Mucosa of rectum (tissue), 2 donors: ENCODE measurements at regions not wholly inside any gene's neighbourhood (a gene's known extent, or its start where the extent isn't known, plus 50 kb on each side); places are given as distances from the start of the nearest gene placed in this dataset.

Experiments used
- H3K27ac ChIP-seq, 2 donors: one replicate each; pipeline ENCODE4 v1.7.0; 2013; ENCODE audit warnings: inconsistent platforms in 2 of 2, low read depth in 2 of 2, low read length in 2 of 2
- H3K27me3 ChIP-seq, 2 donors: one replicate each; pipeline ENCODE4 v1.7.0; 2013; ENCODE audit warnings: low read length in 2 of 2; ENCODE audit not compliant: control insufficient read depth in 2 of 2, insufficient read depth in 2 of 2
- H3K36me3 ChIP-seq, 2 donors: one replicate each; pipeline ENCODE4 v1.7.0; 2013; ENCODE audit warnings: low read length in 2 of 2; ENCODE audit not compliant: control insufficient read depth in 2 of 2, insufficient read depth in 2 of 2
- H3K4me1 ChIP-seq, 2 donors: one replicate each; pipeline ENCODE4 v1.7.0; 2013; ENCODE audit warnings: low read length in 2 of 2, mild to moderate bottlenecking in 1 of 2; ENCODE audit not compliant: control insufficient read depth in 2 of 2, insufficient read depth in 2 of 2
- H3K4me3 ChIP-seq, 2 donors: one replicate each; pipeline ENCODE4 v1.7.0; 2013; ENCODE audit warnings: low read length in 2 of 2
- H3K9ac ChIP-seq, 2 donors: one replicate each; pipeline ENCODE4 v1.7.0; 2013; ENCODE audit warnings: low read length in 2 of 2, low read depth in 1 of 2, mild to moderate bottlenecking in 1 of 2
- H3K9me3 ChIP-seq, 2 donors: one replicate each; pipeline ENCODE4 v1.7.0; 2013; ENCODE audit warnings: low read length in 2 of 2; ENCODE audit not compliant: control insufficient read depth in 2 of 2
- donor health status: healthy.
- donor health status: Normal muscosa, but diverticular disease.

DNA sequence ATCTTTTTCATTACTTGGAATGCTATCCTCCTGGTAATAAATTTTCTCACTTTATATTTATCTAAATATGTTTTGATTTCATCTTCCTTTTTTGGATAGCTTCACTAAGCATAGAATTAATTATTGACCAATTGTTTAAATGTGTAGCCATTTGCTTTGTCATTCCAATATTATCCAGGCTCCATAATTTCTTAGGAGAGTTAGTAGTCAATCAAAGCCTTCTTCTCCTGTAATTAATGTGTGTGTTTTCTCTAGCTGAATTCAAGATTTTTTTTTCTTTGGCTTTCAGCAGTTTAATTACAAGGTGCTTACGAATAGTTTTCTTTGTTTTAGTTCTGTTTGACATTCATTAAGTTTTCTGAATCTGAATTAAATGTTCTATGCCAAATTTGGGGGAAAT, 545.9 kb upstream of the CELF2 start:
- H3K27ac ChIP-seq = no peak overlapping the region
- no peaks in the 10 kb centered on the region for H3K27me3 ChIP-seq
- no peak overlapping the region for H3K9ac ChIP-seq
- no peak overlapping the region for H3K4me3 ChIP-seq
- H3K36me3 ChIP-seq = no peaks in the 10 kb centered on the region
- H3K9me3 ChIP-seq = no peaks in the 10 kb centered on the region
- H3K4me1 ChIP-seq = no peaks in the 10 kb centered on the region

DNA sequence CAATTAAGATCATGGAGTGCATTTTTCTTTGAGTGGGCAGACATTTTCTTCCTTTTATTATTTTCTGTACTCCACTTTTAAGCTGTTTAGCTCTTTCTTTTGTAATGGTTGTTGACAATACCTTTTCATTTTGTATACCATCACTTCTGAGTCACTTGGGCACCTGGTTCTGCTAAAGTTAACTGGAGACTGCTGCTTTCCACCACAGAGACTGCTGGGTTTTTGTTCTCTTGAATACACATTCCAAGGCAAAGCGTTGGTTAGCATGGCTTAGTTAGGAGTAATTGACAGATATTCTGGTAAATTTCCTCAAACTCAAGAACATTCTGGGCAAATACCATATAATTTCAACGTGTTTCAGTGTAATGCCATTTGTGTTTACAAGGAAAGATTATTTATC, 541.9 kb upstream of the CELF2 start:
- no peaks in the 10 kb centered on the region for H3K4me1 ChIP-seq
- H3K9ac ChIP-seq = no peak overlapping the region
- H3K27me3 ChIP-seq = no peaks in the 10 kb centered on the region
- H3K9me3 ChIP-seq = no peaks in the 10 kb centered on the region
- no peak overlapping the region for H3K4me3 ChIP-seq
- no peaks in the 10 kb centered on the region for H3K36me3 ChIP-seq
- no peak overlapping the region for H3K27ac ChIP-seq

DNA sequence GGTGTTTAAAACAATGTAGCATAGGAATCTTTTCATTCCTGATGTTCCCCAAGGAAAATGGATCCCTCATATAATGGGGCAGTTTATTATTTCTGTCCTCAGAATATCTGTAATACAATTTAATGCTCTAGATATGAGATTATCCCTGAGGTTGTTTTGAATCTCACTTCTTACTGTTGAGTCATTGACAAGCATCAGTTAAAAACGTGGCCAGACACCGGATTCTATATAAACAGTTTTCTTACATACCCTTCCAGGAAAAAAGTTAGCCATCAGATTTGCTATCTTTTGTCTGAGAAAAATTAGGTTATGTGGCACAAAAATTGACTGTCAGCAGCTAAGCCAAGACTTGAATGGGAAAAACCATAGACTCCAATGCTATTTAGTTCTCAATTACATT, 539.8 kb upstream of the CELF2 start:
- no peaks in the 10 kb centered on the region for H3K9me3 ChIP-seq
- H3K27me3 ChIP-seq = no peaks in the 10 kb centered on the region
- H3K4me1 ChIP-seq = no peaks in the 10 kb centered on the region
- no peaks in the 10 kb centered on the region for H3K36me3 ChIP-seq
- no peak overlapping the region for H3K27ac ChIP-seq
- H3K4me3 ChIP-seq = no peak overlapping the region
- H3K9ac ChIP-seq = no peak overlapping the region

DNA sequence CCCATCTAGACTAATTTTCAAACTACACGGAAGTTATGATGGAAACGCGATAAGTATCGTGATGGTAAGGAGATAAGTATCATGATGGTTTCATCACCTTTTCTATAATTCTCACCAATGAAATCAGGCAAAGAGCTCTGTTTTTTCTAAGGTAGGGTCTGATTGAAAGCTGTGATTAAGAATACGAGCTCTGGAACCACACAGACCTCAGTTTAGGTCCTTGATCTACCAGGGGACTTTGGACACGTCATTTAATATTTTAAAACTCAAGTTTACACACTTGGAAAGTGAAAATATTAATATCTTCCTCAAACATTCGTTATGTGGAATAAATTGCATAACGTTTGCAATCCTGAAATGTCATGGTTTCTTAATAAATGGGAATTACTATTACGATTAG, 538.2 kb upstream of the CELF2 start:
- Histone ChIP-seq H3K27me3 (no peaks in the 10 kb centered on the region), H3K9me3 (no peaks in the 10 kb centered on the region), H3K4me1 (no peaks in the 10 kb centered on the region), H3K4me3 (no peak overlapping the region), H3K27ac (no peak overlapping the region), H3K36me3 (no peaks in the 10 kb centered on the region), H3K9ac (no peak overlapping the region)

DNA sequence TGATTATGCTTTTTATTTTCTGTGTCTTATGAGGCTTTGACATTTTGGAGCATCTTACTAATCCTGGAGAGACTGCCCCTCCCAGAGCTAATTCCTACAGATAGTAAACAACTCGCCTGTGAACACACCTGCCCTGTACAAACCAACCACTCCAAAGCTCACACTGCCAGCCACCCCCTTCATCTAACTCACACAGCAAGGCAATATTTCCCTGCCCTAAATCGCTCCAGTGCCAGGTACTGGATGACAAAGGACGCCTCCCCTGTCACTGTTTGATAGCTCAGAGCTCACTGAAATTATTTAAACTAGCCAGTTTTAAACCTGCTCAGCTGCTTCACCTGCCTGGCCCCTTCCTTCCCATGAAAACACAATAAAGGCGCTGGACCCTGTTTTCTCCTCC, 535.1 kb upstream of the CELF2 start:
- Histone ChIP-seq H3K4me1 (no peaks in the 10 kb centered on the region), H3K9me3 (no peaks in the 10 kb centered on the region), H3K27me3 (no peaks in the 10 kb centered on the region)

DNA sequence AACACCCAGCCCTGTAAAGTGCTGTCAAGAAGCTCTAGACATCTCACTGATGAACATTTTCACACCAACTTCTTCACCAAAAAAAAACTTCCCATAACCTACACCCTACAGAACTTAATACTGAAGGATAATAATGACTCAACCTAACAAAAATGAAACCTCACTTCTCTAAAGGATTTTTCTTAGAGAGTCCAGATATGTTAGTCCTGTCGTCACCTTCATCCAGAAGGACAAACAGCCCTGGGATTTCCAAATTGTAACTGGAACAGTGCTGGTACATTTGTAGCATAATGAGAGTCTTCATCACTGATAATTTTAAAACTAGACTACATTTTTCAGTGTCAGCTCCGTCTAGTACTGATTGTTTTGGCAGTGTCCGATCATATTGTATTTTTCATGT, 528.6 kb upstream of the CELF2 start:
- Histone ChIP-seq H3K9me3 (no peaks in the 10 kb centered on the region), H3K4me3 (no peak overlapping the region), H3K9ac (no peak overlapping the region), H3K27ac (no peak overlapping the region), H3K4me1 (no peaks in the 10 kb centered on the region), H3K27me3 (no peaks in the 10 kb centered on the region), H3K36me3 (no peaks in the 10 kb centered on the region)

More for the DNA sequence above, 535.1 kb upstream of the CELF2 start:
- Histone ChIP-seq H3K36me3 (no peaks in the 10 kb centered on the region), H3K4me3 (no peak overlapping the region), H3K27ac (no peak overlapping the region), H3K9ac (no peak overlapping the region)

DNA sequence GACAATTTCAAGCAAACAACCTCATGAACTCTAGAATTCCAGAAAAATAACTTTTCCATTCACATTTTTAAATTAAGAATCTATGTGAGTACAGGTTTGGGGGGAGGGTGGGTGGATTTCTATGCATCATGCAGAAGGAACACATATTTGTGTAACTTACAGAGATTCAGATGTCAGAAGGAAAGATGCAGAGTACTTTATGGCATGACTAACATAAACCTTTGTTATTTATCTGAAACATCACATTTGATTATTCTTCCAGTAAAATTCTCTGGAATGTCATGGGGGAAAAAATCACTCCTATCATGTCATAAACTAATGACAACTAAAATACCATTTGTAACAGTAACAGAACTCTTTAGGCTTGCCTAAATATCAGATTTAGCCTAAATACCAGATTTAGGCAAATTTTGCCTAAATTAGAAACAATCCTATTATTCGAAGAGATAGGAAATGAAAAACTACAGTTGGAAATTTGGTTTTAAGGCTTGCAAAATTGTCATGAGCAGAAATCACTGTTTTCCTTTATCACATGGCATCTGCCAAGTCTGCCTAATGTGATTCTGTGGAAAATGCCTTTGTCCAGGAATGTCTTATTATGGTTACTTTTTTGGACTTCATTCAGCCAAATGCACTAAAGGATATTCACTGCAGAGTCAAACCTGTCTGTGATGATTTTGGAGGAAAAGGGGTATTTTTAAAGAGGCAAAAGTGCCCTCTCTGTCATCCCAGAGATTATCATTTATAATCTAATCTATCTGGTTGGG, 527.7 kb upstream of the CELF2 start:
- Histone ChIP-seq H3K4me1 (no peaks in the 10 kb centered on the region), H3K27me3 (no peaks in the 10 kb centered on the region), H3K36me3 (no peaks in the 10 kb centered on the region), H3K27ac (no peak overlapping the region), H3K4me3 (no peak overlapping the region), H3K9ac (no peak overlapping the region), H3K9me3 (no peaks in the 10 kb centered on the region)

DNA sequence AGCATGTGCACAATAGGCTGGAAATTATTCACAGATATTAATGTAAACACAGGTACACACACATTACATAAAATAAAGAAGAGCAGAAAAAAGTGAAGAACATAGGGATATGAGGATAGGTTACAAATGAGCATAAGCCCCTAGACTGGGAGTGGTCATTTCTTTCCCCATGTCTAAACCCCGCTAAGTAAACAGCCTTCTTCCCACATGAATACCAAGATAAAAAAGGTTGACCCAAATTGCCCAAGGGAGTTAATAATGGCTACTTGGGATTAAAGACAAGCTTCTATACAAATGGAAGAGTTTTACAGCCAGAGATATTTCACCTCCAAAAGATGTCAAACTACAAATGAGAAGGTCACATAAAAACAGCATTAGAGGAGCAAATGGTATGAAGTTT, 527.1 kb upstream of the CELF2 start:
- no peaks in the 10 kb centered on the region for H3K27me3 ChIP-seq
- H3K9me3 ChIP-seq = no peaks in the 10 kb centered on the region
- H3K4me3 ChIP-seq = no peak overlapping the region
- H3K9ac ChIP-seq = no peak overlapping the region
- H3K4me1 ChIP-seq = no peaks in the 10 kb centered on the region
- no peaks in the 10 kb centered on the region for H3K36me3 ChIP-seq
- H3K27ac ChIP-seq = no peak overlapping the region

DNA sequence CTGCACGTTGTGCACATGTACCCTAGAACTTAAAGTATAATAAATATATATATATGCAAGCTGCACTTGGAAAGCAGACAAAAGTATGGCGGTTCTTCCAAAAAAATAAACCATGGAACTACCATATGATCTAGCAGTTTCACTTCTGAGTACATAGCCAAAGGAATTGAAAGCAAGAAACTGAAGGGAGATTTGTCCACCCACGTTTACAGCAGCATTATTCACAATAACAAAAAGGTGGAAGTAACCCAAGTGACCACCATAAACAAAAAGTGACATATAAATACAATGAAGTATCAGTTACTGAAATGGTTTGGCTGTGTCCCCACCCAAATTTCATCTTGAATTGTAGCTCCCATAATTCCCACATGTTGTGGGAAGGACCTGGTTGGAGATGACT, 525.3 kb upstream of the CELF2 start:
- H3K36me3 ChIP-seq = no peaks in the 10 kb centered on the region
- H3K27me3 ChIP-seq = no peaks in the 10 kb centered on the region
- no peaks in the 10 kb centered on the region for H3K9me3 ChIP-seq
- H3K27ac ChIP-seq = no peak overlapping the region
- no peak overlapping the region for H3K4me3 ChIP-seq
- H3K9ac ChIP-seq = no peak overlapping the region
- H3K4me1 ChIP-seq = no peaks in the 10 kb centered on the region

DNA sequence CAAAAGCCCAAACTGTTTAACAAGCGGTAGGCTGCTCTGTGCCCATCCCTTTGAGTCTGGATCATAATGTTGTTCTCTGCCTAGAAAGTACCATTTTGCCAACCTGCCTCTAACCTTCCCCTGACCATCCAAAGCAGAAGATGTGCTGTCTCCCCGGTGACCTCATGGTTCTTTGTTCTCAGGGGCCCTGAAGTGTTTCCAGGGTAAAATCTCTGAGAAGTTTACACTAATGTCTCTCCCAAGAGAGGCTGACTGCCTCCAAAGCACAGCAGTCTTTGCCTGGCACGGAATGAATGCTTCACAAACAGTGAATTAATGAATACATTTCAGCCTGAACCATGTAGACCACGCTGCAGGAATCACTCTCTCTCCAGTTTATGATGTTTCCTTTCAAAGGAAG, 523.8 kb upstream of the CELF2 start:
- H3K9me3 ChIP-seq = no peaks in the 10 kb centered on the region
- H3K9ac ChIP-seq = no peak overlapping the region
- no peaks in the 10 kb centered on the region for H3K36me3 ChIP-seq
- no peak overlapping the region for H3K4me3 ChIP-seq
- no peak overlapping the region for H3K27ac ChIP-seq
- no peaks in the 10 kb centered on the region for H3K27me3 ChIP-seq
- H3K4me1 ChIP-seq = no peaks in the 10 kb centered on the region

DNA sequence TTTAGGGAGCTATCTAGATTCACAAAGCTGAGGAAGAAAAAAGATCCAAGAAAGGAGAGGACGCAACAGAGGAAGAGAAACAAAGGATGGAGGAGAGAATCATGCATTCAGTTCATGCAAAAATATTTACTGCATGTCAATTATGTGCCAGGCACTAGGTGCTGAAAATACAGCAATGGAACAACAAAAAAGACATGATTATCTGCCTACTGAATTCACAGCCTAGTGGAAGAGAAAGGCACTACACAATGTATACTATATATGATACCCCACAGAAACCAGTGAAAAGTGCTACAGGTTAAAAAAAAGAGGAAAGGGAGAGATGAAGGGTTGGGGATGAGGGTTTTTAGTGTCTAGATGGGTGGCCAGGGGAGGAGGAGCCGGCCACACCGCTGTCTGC, 520.4 kb upstream of the CELF2 start:
- no peaks in the 10 kb centered on the region for H3K36me3 ChIP-seq
- H3K9me3 ChIP-seq = no peaks in the 10 kb centered on the region
- H3K27ac ChIP-seq = no peak overlapping the region
- no peaks in the 10 kb centered on the region for H3K4me1 ChIP-seq
- H3K27me3 ChIP-seq = no peaks in the 10 kb centered on the region
- no peak overlapping the region for H3K4me3 ChIP-seq
- H3K9ac ChIP-seq = no peak overlapping the region
